SU-DHL-6 (cell line): ENCODE measurements at regions not wholly inside any gene's neighbourhood (a gene's known extent, or its start where the extent isn't known, plus 50 kb on each side); places are given as distances from the start of the nearest gene placed in this dataset.

Experiments used
- H2AFZ ChIP-seq: fragments of 200-600 bp; sonication (generic); 2 replicates; pipeline ENCODE4 v1.6.1; 2014; ENCODE audit warnings: low read depth, mild to moderate bottlenecking, moderate library complexity, mixed read lengths, antibody characterized with exemption, low read length; ENCODE audit not compliant: severe bottlenecking
- H3F3A ChIP-seq: fragments of 200-600 bp; shearing (Covaris generic); 2 replicates; pipeline ENCODE4 v1.6.0; 2016; ENCODE audit warnings: antibody characterized with exemption, mild to moderate bottlenecking; ENCODE audit not compliant: insufficient read depth
- H3K27ac ChIP-seq: fragments of 200-600 bp; sonication (generic); 2 replicates; pipeline ENCODE4 v1.5.1; 2016; ENCODE audit warnings: low read depth, mild to moderate bottlenecking, low read length, moderate library complexity, mixed read lengths
- H3K27me3 ChIP-seq: fragments of 200-600 bp; sonication (generic), shearing (Covaris generic); 2 replicates; pipeline ENCODE4 v1.6.0; 2014; ENCODE audit warnings: mild to moderate bottlenecking, low read length
- H3K36me3 ChIP-seq: fragments of 200-600 bp; sonication (generic); 2 replicates; pipeline ENCODE4 v1.6.1; 2014; ENCODE audit warnings: mild to moderate bottlenecking, low read length, mixed read lengths
- H3K4me2 ChIP-seq: fragments of 300-600, 200-600 bp; shearing (Covaris generic), sonication (generic); 2 replicates; pipeline ENCODE4 v1.6.0; 2014; ENCODE audit warnings: low read length, low read depth, mild to moderate bottlenecking; ENCODE audit not compliant: poor library complexity, severe bottlenecking
- H3K4me3 ChIP-seq: fragments of 200-600 bp; sonication (generic); 2 replicates; pipeline ENCODE4 v1.5.1; 2014; ENCODE audit warnings: antibody characterized with exemption, low read length, mild to moderate bottlenecking, mixed read lengths; ENCODE audit not compliant: insufficient read depth, poor library complexity, severe bottlenecking
- H3K79me2 ChIP-seq: fragments of 200-600 bp; sonication (generic); 2 replicates; pipeline ENCODE4 v1.6.1; 2014; ENCODE audit warnings: mild to moderate bottlenecking, low read length, moderate library complexity; ENCODE audit not compliant: insufficient read depth
- H3K9ac ChIP-seq: fragments of 200-600 bp; sonication (generic); 2 replicates; pipeline ENCODE4 v1.7.0; 2014; ENCODE audit warnings: mild to moderate bottlenecking, low read length
- H3K9me2 ChIP-seq: fragments of 200-600 bp; sonication (generic); replicated peaks from 2 replicates; pipeline ENCODE4 v1.6.1; 2014; ENCODE audit warnings: low read length; ENCODE audit not compliant: insufficient read depth
- H3K9me3 ChIP-seq: fragments of 200-600 bp; sonication (generic); 2 replicates; pipeline ENCODE4 v1.6.1; 2014; ENCODE audit warnings: low read length, mixed read lengths; ENCODE audit not compliant: insufficient read depth
- H4K20me1 ChIP-seq: fragments of 200-600 bp; sonication (generic); 2 replicates; pipeline ENCODE4 v1.6.1; 2014; ENCODE audit warnings: low read depth, mild to moderate bottlenecking, antibody characterized with exemption, low read length, moderate library complexity, mixed read lengths
- CTCF ChIP-seq: fragments of 200-600 bp; sonication (generic); IDR thresholded peaks from one replicate; pipeline ENCODE4 v1.5.1; 2017; ENCODE audit warnings: antibody characterized with exemption, mild to moderate bottlenecking, low read length, moderate library complexity; ENCODE audit not compliant: insufficient read depth, poor library complexity, severe bottlenecking
- EZH2phosphoT487 ChIP-seq: fragments of 200-600 bp; sonication (generic), shearing (Covaris generic); conservative IDR thresholded peaks from 2 replicates; pipeline ENCODE4 v1.6.1; 2018; ENCODE audit warnings: mild to moderate bottlenecking, antibody characterized with exemption, low read length, moderate library complexity, mixed read lengths

- Histone ChIP-seq H4K20me1 (no peaks in the 10 kb centered on the region), H3K36me3 (no peaks in the 10 kb centered on the region), H3K79me2 (no peaks in the 10 kb centered on the region), H3F3A (no peaks in the 10 kb centered on the region), H3K9me3 (no peaks in the 10 kb centered on the region), H3K27me3 (no peaks in the 10 kb centered on the region), H3K9ac (no peak overlapping the region), H3K4me2 (no peak overlapping the region), H3K27ac (no peak overlapping the region), H3K9me2 (no peaks in the 10 kb centered on the region), H2AFZ (no peak overlapping the region), H3K4me3 (no peak overlapping the region)
- TF ChIP-seq CTCF = no peak
- no peak for TF ChIP-seq EZH2phosphoT487
Measured at GRCh38 chr14:97410667-97411620, 613.8 kb downstream of the VRK1 start.

GRCh38 chr14:97411938-97412612 is 614.9 kb downstream of the VRK1 start:
- H3K9me3 ChIP-seq = no peaks in the 10 kb centered on the region
- no peak overlapping the region for H2AFZ ChIP-seq
- no peaks in the 10 kb centered on the region for H3K36me3 ChIP-seq
- no peak overlapping the region for H3K4me3 ChIP-seq
- H3K27ac ChIP-seq = no peak overlapping the region
- no peaks in the 10 kb centered on the region for H3K27me3 ChIP-seq
- no peaks in the 10 kb centered on the region for H3K79me2 ChIP-seq
- no peaks in the 10 kb centered on the region for H4K20me1 ChIP-seq
- H3K4me2 ChIP-seq = no peak overlapping the region
- no peak for TF ChIP-seq EZH2phosphoT487
- TF ChIP-seq CTCF = no peak
- no peak overlapping the region for H3K9ac ChIP-seq
- H3K9me2 ChIP-seq = no peaks in the 10 kb centered on the region
- no peaks in the 10 kb centered on the region for H3F3A ChIP-seq

GRCh38 chr14:97413022-97413539 is 615.9 kb downstream of the VRK1 start:
- no peak overlapping the region for H3K4me3 ChIP-seq
- H3K9me3 ChIP-seq = no peaks in the 10 kb centered on the region
- H3K36me3 ChIP-seq = no peaks in the 10 kb centered on the region
- no peak overlapping the region for H2AFZ ChIP-seq
- H3K79me2 ChIP-seq = no peaks in the 10 kb centered on the region
- no peaks in the 10 kb centered on the region for H3K27me3 ChIP-seq
- H3K4me2 ChIP-seq = no peak overlapping the region
- no peaks in the 10 kb centered on the region for H3K9me2 ChIP-seq
- H3K9ac ChIP-seq = no peak overlapping the region
- H3K27ac ChIP-seq = no peak overlapping the region
- TF ChIP-seq CTCF = no peak
- no peak for TF ChIP-seq EZH2phosphoT487
- H3F3A ChIP-seq = no peaks in the 10 kb centered on the region
- no peaks in the 10 kb centered on the region for H4K20me1 ChIP-seq
